GM20431 (cell line): ENCODE measurements at regions not wholly inside any gene's neighbourhood (a gene's known extent, or its start where the extent isn't known, plus 50 kb on each side); places are given as distances from the start of the nearest gene placed in this dataset.

Experiments used
- in situ Hi-C: fragments of 300-500 bp; cut with MseI, MboI; formaldehyde crosslinking; loops from one replicate; pipeline ENCODE4 v1.15.0; 2020; ENCODE audit warnings: low sequenced_read_pairs; ENCODE audit not compliant: unreplicated experiment

DNA sequence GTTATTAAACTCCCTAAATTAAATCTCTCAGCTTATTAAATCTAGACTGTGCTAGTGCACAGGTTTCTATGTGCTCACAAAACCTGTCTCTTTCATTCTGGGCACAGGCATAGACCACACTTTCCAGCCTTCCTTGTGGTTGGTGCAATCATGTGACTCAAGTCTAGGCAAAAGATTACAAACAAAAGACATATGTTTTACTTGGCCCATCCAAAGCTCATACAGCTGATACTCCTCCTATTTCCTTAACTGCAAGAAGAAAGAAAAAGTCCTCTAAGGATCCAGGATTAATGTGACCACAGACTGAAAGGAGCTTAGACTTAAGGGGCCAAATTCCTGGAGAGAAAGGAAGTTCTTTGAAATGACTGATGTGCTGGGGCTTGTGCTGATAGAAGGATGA is 731.3 kb upstream of the RAB6C start:
- in situ Hi-C loops = no loop called here

GRCh38 chr2:129252781-129253460 is 726.5 kb upstream of the RAB6C start:
- in situ Hi-C loops = no loop called here

- in situ Hi-C loops = no loop called here
These were observed 726.0 kb upstream of the RAB6C start for GRCh38 chr2:129253461-129253812.

GRCh38 chr2:129254718-129255117 is 724.7 kb upstream of the RAB6C start:
- in situ Hi-C loops = no loop called here

DNA sequence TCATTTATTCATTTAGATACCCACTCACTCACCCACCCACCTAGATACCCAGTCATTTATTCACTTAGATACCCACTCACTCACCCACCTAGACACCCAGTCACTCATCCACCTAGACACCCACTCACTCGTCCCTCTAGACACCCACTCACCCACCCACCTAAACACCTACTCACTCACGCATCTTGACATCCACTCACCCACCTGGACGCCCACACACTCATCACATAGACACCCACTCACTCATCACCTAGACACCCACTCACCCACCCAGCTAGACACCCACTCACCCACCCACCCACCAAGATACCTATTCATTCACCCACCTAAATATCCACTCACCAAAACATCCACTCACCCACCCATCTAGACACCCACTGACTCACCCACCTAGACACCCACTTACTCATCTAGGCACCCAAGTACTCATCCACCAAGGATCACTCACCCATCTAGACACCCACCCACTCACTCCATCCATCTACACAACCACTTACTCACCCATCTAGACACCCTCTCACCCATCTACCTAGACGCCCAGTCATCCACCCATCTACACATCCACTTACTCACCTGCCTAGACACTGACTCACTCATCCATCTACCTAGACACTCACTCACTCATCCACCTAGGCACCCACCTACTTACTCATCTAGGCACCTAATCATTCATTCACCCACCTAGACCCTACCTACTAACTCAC is 723.7 kb upstream of the RAB6C start:
- in situ Hi-C loops = no loop called here

GRCh38 chr2:129256642-129257041 is 722.8 kb upstream of the RAB6C start:
- in situ Hi-C loops = no loop called here

- in situ Hi-C loops = no loop called here
These were observed 716.5 kb upstream of the RAB6C start for GRCh38 chr2:129262934-129263333.

- in situ Hi-C loops = no loop called here
These were observed 715.5 kb upstream of the RAB6C start for GRCh38 chr2:129263939-129264338.

DNA sequence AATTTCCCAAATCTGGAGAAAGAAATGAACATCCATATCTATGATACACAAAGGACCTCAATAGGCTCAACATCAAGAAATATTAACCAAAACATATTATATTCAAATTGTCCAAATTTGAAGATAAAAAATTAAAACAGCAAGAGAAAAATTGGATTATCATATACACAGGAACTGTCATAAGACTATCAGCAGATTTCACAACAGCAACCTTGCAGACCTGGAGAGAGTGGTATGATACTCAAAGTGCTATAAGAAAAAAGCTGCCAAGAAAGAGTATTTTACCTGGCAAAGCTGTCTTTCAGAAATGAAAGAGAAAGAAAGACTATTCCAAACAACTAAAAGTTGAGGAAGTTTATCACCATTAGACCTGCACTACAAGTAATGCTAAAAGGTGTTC is 711.9 kb upstream of the RAB6C start:
- in situ Hi-C loops = no loop called here

GRCh38 chr2:129273266-129274037 is 706.0 kb upstream of the RAB6C start:
- in situ Hi-C loops = no loop called here

DNA sequence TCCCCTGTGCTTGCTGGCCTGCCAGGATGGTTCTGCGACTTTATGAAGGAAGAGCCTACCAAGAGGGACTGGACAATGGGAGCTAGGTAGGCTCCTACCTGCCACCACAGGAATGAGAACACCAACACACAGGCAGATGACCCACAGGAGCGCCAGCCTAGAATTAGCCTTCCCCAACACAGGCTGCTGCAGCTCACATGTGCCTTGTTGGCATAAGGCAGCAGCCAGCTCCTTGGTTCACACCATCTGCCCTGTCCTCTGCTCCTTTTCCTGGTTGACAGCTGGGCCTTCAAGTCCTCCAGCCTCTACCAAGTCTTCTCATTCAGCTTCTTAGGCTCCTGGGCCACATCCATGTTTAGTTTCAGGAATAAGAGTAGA is 705.4 kb upstream of the RAB6C start:
- in situ Hi-C loops = no loop called here

GRCh38 chr2:129274918-129275317 is 704.5 kb upstream of the RAB6C start:
- in situ Hi-C loops = no loop called here

GRCh38 chr2:129275706-129276105 is 703.8 kb upstream of the RAB6C start:
- in situ Hi-C loops = no loop called here

- in situ Hi-C loops = no loop called here
These were observed 702.4 kb upstream of the RAB6C start for GRCh38 chr2:129276978-129277584.

- in situ Hi-C loops = no loop called here
These were observed 701.9 kb upstream of the RAB6C start for GRCh38 chr2:129277585-129277981.

GRCh38 chr2:129281791-129282530 is 697.5 kb upstream of the RAB6C start:
- in situ Hi-C loops = no loop called here

DNA sequence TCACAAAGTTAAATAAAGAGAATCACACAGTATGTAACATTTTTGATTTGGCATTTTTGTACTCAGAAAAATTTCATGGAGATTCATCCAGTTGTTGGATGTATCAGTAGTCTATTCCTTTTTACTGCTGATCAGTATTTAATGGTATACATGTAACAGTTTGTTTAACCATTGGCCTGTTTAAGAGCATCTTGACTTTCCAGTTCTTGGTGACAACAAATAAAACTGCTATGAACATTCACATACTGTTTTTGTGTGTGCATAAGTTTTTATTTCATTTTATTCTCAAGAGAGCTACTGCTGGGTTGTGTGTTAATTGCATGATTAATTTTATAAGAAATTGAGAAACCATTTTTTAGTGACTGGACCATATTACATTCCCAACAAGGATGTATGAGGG is 694.5 kb upstream of the RAB6C start:
- in situ Hi-C loops = no loop called here

GRCh38 chr2:129293326-129293725 is 686.1 kb upstream of the RAB6C start:
- in situ Hi-C loops = no loop called here

GRCh38 chr2:129296396-129296795 is 683.1 kb upstream of the RAB6C start:
- in situ Hi-C loops = no loop called here

DNA sequence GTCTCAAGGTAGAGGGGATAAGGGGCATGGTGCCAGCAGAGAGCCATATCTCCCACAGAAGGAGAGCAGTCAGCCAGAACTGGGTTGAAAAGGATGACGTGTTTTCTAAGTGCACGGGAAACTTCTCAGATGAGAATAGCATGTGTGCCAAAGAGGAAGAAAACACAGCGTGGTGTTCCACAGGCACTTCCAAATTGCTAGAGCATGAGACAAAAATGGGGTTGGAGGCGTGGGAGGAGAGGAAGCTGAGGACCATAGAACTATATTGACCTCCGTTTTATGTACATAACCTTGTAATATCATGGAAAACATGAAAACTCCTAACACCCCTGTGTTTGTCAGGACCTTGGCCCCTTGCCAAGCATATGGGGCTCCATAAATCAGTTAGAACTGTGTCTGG is 682.7 kb upstream of the RAB6C start:
- in situ Hi-C loops = no loop called here
